CD14-positive monocyte (primary cell): ENCODE measurements at regions not wholly inside any gene's neighbourhood (a gene's known extent, or its start where the extent isn't known, plus 50 kb on each side); places are given as distances from the start of the nearest gene placed in this dataset.

Experiments used
- DNase-seq, 3 donors: peaks; one replicate each; pipeline ENCODE4 v3.0.0-alpha.2; 2011 to 2022
- H2AFZ ChIP-seq: 2 replicates; pipeline ENCODE4 v1.6.0; 2012; ENCODE audit warnings: mild to moderate bottlenecking, low read depth, low read length, inconsistent platforms; ENCODE audit not compliant: insufficient read depth, poor library complexity, severe bottlenecking
- H3K27ac ChIP-seq, 2 donors: 1 replicate in 1 of 2; 2 replicates in 1 of 2; pipeline ENCODE4 v1.5.1; 2012 to 2013; ENCODE audit warnings: low read length in 2 of 2, control low read depth in 1 of 2, inconsistent platforms in 1 of 2, low read depth in 1 of 2, mild to moderate bottlenecking in 1 of 2
- H3K27me3 ChIP-seq, 2 donors: one replicate each; pipeline versions ENCODE4 v1.6.0 to v1.6.1; 2011 to 2013; ENCODE audit warnings: low read length in 2 of 2; ENCODE audit not compliant: control insufficient read depth in 2 of 2, insufficient read depth in 2 of 2
- H3K36me3 ChIP-seq, 2 donors: replicated peaks in 1 of 2; 1 replicate in 1 of 2; 2 replicates in 1 of 2; pipeline versions ENCODE4 v1.5.1 to v1.6.1; 2012 to 2013; ENCODE audit warnings: low read length in 2 of 2, control low read depth in 1 of 2, inconsistent platforms in 1 of 2, mild to moderate bottlenecking in 1 of 2; ENCODE audit not compliant: insufficient read depth in 2 of 2, control insufficient read depth in 1 of 2
- H3K4me1 ChIP-seq, 2 donors: 1 replicate in 1 of 2; 2 replicates in 1 of 2; pipeline versions ENCODE4 v1.5.1 to v1.6.1; 2012 to 2013; ENCODE audit warnings: low read length in 2 of 2, control low read depth in 1 of 2, inconsistent platforms in 1 of 2, mild to moderate bottlenecking in 1 of 2, moderate library complexity in 1 of 2; ENCODE audit not compliant: insufficient read depth in 2 of 2, control insufficient read depth in 1 of 2
- H3K4me2 ChIP-seq: replicated peaks from 2 replicates; pipeline ENCODE3; 2012; ENCODE audit warnings: low read length, moderate library complexity, mild to moderate bottlenecking; ENCODE audit not compliant: poor library complexity, severe bottlenecking; ENCODE audit errors: extremely low read depth
- H3K4me3 ChIP-seq, 3 experiments: fragments of 200-600 bp in 1 of 3; sonication (generic) in 1 of 3; replicated peaks in 1 of 3; 1 replicate in 2 of 3; 2 replicates in 1 of 3; pipeline ENCODE4 v1.5.1; 2011 to 2013; ENCODE audit warnings: low read length in 3 of 3, mild to moderate bottlenecking in 3 of 3, control low read depth in 2 of 3, low read depth in 2 of 3, inconsistent platforms in 1 of 3, moderate library complexity in 1 of 3
- H3K79me2 ChIP-seq: 2 replicates; pipeline ENCODE4 v1.6.0; 2012; ENCODE audit warnings: mild to moderate bottlenecking, control low read depth, inconsistent platforms, low read length, moderate library complexity; ENCODE audit not compliant: insufficient read depth
- H3K9ac ChIP-seq: 2 replicates; pipeline ENCODE4 v1.6.0; 2017; ENCODE audit warnings: low read length, mild to moderate bottlenecking; ENCODE audit not compliant: insufficient read depth, poor library complexity, severe bottlenecking
- H3K9me3 ChIP-seq, 2 donors: replicated peaks in 1 of 2; 1 replicate in 1 of 2; 2 replicates in 1 of 2; pipeline versions ENCODE4 v1.5.1 to v1.6.1; 2012 to 2013; ENCODE audit warnings: low read length in 2 of 2, control low read depth in 1 of 2; ENCODE audit not compliant: control insufficient read depth in 1 of 2, insufficient read depth in 1 of 2
- H4K20me1 ChIP-seq: 2 replicates; pipeline ENCODE4 v1.6.0; 2012; ENCODE audit warnings: mild to moderate bottlenecking, low read length, control low read depth, moderate library complexity; ENCODE audit not compliant: insufficient read depth
- H3K27ac Mint-ChIP-seq, 7 donors: one replicate each; pipeline ENCODE4 v1.8.0; 2020; ENCODE audit warnings: mild to moderate bottlenecking in 7 of 7, mixed read lengths in 7 of 7, moderate library complexity in 6 of 7, inconsistent platforms in 2 of 7
- H3K27me3 Mint-ChIP-seq, 3 donors: one replicate each; pipeline ENCODE4 v1.8.0; 2021 to 2022; ENCODE audit warnings: low read depth in 3 of 3, mild to moderate bottlenecking in 3 of 3, mixed read lengths in 3 of 3, moderate library complexity in 3 of 3, inconsistent platforms in 1 of 3
- H3K36me3 Mint-ChIP-seq, 2 donors: one replicate each; pipeline ENCODE4 v1.8.0; 2020; ENCODE audit warnings: mixed read lengths in 2 of 2, inconsistent platforms in 1 of 2, mild to moderate bottlenecking in 1 of 2
- H3K4me1 Mint-ChIP-seq: one replicate; pipeline ENCODE4 v1.8.0; 2020; ENCODE audit warnings: mild to moderate bottlenecking, mixed read lengths
- H3K4me3 Mint-ChIP-seq, 2 donors: one replicate each; pipeline ENCODE4 v1.8.0; 2020; ENCODE audit warnings: mild to moderate bottlenecking in 2 of 2, mixed read lengths in 2 of 2, moderate library complexity in 1 of 2
- H3K9me3 Mint-ChIP-seq, 7 donors: one replicate each; pipeline ENCODE4 v1.8.0; 2020 to 2022; ENCODE audit warnings: mixed read lengths in 7 of 7, mild to moderate bottlenecking in 6 of 7, moderate library complexity in 6 of 7, inconsistent platforms in 2 of 7
- CTCF ChIP-seq: fragments of 200-600 bp; IDR thresholded peaks from one replicate; pipeline ENCODE4 v1.8.0; 2022; ENCODE audit warnings: antibody characterized with exemption, mild to moderate bottlenecking
- WGBS: methylation state at CpG from one replicate; pipeline ENCODE4 v1.1.5; 2013; ENCODE audit warnings: missing lambda C conversion rate; ENCODE audit not compliant: insufficient coverage; 5-methylcytosine and 5-hydroxymethylcytosine counted together
- intact Hi-C, 2 donors: fragments of 100-400 bp; cut with micrococcal nuclease; formaldehyde crosslinking; loops; one replicate each; pipeline versions ENCODE4 v1.15.0 to v1.15.1; 2023

GRCh38 chr1:63713041-63713440 is 60.8 kb upstream of the ROR1 start:
- intact Hi-C loops: no loop called here
- no peak for DNase-seq
- Histone ChIP-seq H3K4me1 (no peaks in the 10 kb centered on the region), H3K27ac (no peak overlapping the region), H3K79me2 (no peaks in the 10 kb centered on the region), H3K4me2 (no peak overlapping the region), H3K9ac (no peak overlapping the region), H3K27me3 (no peaks in the 10 kb centered on the region), H3K9me3 (no peaks in the 10 kb centered on the region), H3K36me3 (no peaks in the 10 kb centered on the region), H3K4me3 (no peak overlapping the region), H2AFZ (no peak overlapping the region), H4K20me1 (no peaks in the 10 kb centered on the region)
- 92% methylated on average over 3 of the region's 3 CpGs for WGBS
- no peak overlapping the region for H3K27ac Mint-ChIP-seq
- H3K9me3 Mint-ChIP-seq: no peaks in the 10 kb centered on the region
- H3K4me1 Mint-ChIP-seq: peaks cover 4% of the 10 kb centered on the region
- peaks cover 4 to 7% (median 5%) of the 10 kb centered on the region in 3 donors for H3K27me3 Mint-ChIP-seq
- no peaks in the 10 kb centered on the region for H3K36me3 Mint-ChIP-seq
- no peak overlapping the region for H3K4me3 Mint-ChIP-seq
- TF ChIP-seq CTCF: no peak

GRCh38 chr1:63713627-63714481 is 60.0 kb upstream of the ROR1 start:
- Mint-ChIP-seq H3K36me3 (no peaks in the 10 kb centered on the region), H3K4me1 (peaks cover 4% of the 10 kb centered on the region), H3K4me3 (no peak overlapping the region), H3K9me3 (no peaks in the 10 kb centered on the region), H3K27me3 (peaks cover 2 to 8% (median 7%) of the 10 kb centered on the region in 3 donors), H3K27ac (no peak overlapping the region)
- H3K27me3 ChIP-seq: no peaks in the 10 kb centered on the region
- H3K4me3 ChIP-seq: no peak overlapping the region
- no peak overlapping the region for H3K9ac ChIP-seq
- no peaks in the 10 kb centered on the region for H4K20me1 ChIP-seq
- no peaks in the 10 kb centered on the region for H3K79me2 ChIP-seq
- no peaks in the 10 kb centered on the region for H3K36me3 ChIP-seq
- intact Hi-C loops: no loop called here
- WGBS: 79% methylated on average over 4 of the region's 6 CpGs
- no peak for TF ChIP-seq CTCF
- no peaks in the 10 kb centered on the region for H3K4me1 ChIP-seq
- H3K27ac ChIP-seq: no peak overlapping the region
- no peak for DNase-seq
- H3K9me3 ChIP-seq: no peaks in the 10 kb centered on the region
- H2AFZ ChIP-seq: no peak overlapping the region
- H3K4me2 ChIP-seq: no peak overlapping the region
